ENCODE measurements at regions not wholly inside any gene's neighbourhood (a gene's known extent, or its start where the extent isn't known, plus 50 kb on each side); places are given as distances from the start of the nearest gene placed in this dataset.
"Not testable (repeated sequence)": the region's sequence is repeated elsewhere in the genome, so short reads cannot be mapped to it uniquely, and the experiment has no call there.

- Mint-ChIP-seq H3K27me3 (ENCODE audit: insufficient read depth, unreplicated experiment) (no peaks in the 10 kb centered on the region), H3K4me3 (ENCODE audit: unreplicated experiment) (no peak overlapping the region), H3K36me3 (ENCODE audit: insufficient read depth, unreplicated experiment) (no peaks in the 10 kb centered on the region), H3K9me3 (ENCODE audit: unreplicated experiment) (peaks cover 13% of the 10 kb centered on the region), H3K27ac (ENCODE audit: low read depth, unreplicated experiment) (no peak overlapping the region), H3K4me1 (ENCODE audit: insufficient read depth, unreplicated experiment) (no peaks in the 10 kb centered on the region)
- ChIA-PET CTCF (no interaction called here), POLR2A (no interaction called here)
- intact Hi-C loops (cut with micrococcal nuclease): no loop called here
- BruUV-seq (replicated peaks): no TSS peak
- TF ChIP-seq, protein P1, sequence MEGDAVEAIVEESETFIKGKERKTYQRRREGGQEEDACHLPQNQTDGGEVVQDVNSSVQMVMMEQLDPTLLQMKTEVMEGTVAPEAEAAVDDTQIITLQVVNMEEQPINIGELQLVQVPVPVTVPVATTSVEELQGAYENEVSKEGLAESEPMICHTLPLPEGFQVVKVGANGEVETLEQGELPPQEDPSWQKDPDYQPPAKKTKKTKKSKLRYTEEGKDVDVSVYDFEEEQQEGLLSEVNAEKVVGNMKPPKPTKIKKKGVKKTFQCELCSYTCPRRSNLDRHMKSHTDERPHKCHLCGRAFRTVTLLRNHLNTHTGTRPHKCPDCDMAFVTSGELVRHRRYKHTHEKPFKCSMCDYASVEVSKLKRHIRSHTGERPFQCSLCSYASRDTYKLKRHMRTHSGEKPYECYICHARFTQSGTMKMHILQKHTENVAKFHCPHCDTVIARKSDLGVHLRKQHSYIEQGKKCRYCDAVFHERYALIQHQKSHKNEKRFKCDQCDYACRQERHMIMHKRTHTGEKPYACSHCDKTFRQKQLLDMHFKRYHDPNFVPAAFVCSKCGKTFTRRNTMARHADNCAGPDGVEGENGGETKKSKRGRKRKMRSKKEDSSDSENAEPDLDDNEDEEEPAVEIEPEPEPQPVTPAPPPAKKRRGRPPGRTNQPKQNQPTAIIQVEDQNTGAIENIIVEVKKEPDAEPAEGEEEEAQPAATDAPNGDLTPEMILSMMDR (IDR thresholded peaks at IDR 0.05; ENCODE audit: unreplicated experiment): no peak
- DNase-seq (ENCODE audit: unreplicated experiment): no peak
Observed at GRCh38 chrX:75893281-75893680, 108.2 kb upstream of the MAGEE2 start.

- H3K4me3 Mint-ChIP-seq (ENCODE audit: unreplicated experiment): no peak overlapping the region
- DNase-seq (ENCODE audit: unreplicated experiment): no peak
- CTCF ChIA-PET: interaction anchor here (0.6 kb wide), 1 partner anchor 1390 kb away, joined by 3 read pairs; no protein-coding TSS in a partner anchor
- no peaks in the 10 kb centered on the region for H3K36me3 Mint-ChIP-seq (ENCODE audit: insufficient read depth, unreplicated experiment)
- no peaks in the 10 kb centered on the region for H3K4me1 Mint-ChIP-seq (ENCODE audit: insufficient read depth, unreplicated experiment)
- TF ChIP-seq, protein P1 (IDR thresholded peaks at IDR 0.05; ENCODE audit: unreplicated experiment): no peak
- BruUV-seq (replicated peaks): no TSS peak
- peaks cover 13% of the 10 kb centered on the region for H3K27me3 Mint-ChIP-seq (ENCODE audit: insufficient read depth, unreplicated experiment)
- H3K27ac Mint-ChIP-seq (ENCODE audit: low read depth, unreplicated experiment): no peak overlapping the region
- H3K9me3 Mint-ChIP-seq (ENCODE audit: unreplicated experiment): no peaks in the 10 kb centered on the region
- POLR2A ChIA-PET: no interaction called here
- intact Hi-C loops (cut with micrococcal nuclease): no loop called here
Observed at GRCh38 chrX:75911716-75912115, 126.7 kb upstream of the MAGEE2 start.

GRCh38 chrX:75957107-75957610 is 172.1 kb upstream of the MAGEE2 start:
- ChIA-PET POLR2A (no interaction called here), CTCF (no interaction called here)
- intact Hi-C loops (cut with micrococcal nuclease): no loop called here
- H3K27me3 Mint-ChIP-seq (ENCODE audit: insufficient read depth, unreplicated experiment): no peaks in the 10 kb centered on the region
- no peak overlapping the region for H3K27ac Mint-ChIP-seq (ENCODE audit: low read depth, unreplicated experiment)
- H3K4me1 Mint-ChIP-seq (ENCODE audit: insufficient read depth, unreplicated experiment): no peaks in the 10 kb centered on the region
- DNase-seq (ENCODE audit: unreplicated experiment): no peak
- no peaks in the 10 kb centered on the region for H3K36me3 Mint-ChIP-seq (ENCODE audit: insufficient read depth, unreplicated experiment)
- H3K9me3 Mint-ChIP-seq (ENCODE audit: unreplicated experiment): peaks cover 25% of the 10 kb centered on the region
- TF ChIP-seq, protein P1 (IDR thresholded peaks at IDR 0.05; ENCODE audit: unreplicated experiment): no peak
- no TSS peak for BruUV-seq (replicated peaks)
- no peak overlapping the region for H3K4me3 Mint-ChIP-seq (ENCODE audit: unreplicated experiment)

DNA sequence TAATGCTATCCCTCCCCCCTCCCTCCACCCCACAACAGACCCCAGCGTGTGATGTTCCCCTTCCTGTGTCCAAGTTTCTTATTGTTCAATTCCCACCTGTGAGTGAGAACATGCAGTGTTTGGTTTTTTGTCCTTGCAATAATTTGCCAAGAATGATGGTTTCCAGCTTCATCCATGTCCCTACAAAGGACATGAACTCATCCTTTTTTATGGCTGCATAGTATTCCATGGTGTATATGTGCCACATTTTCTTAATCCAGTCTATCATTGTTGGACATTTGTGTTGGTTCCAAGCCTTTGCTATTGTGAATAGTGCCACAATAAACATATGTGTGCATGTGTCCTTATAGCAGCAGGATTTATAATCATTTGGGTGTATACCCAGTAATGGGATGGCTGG is 176.3 kb upstream of the MAGEE2 start:
- DNase-seq (ENCODE audit: unreplicated experiment); H3K9me3 Mint-ChIP-seq (ENCODE audit: unreplicated experiment); H3K4me1 Mint-ChIP-seq (ENCODE audit: insufficient read depth, unreplicated experiment); CTCF ChIA-PET; intact Hi-C loops (cut with micrococcal nuclease); H3K36me3 Mint-ChIP-seq (ENCODE audit: insufficient read depth, unreplicated experiment); H3K4me3 Mint-ChIP-seq (ENCODE audit: unreplicated experiment); H3K27ac Mint-ChIP-seq (ENCODE audit: low read depth, unreplicated experiment); POLR2A ChIA-PET; H3K27me3 Mint-ChIP-seq (ENCODE audit: insufficient read depth, unreplicated experiment); BruUV-seq (replicated peaks): not testable (repeated sequence)

DNA sequence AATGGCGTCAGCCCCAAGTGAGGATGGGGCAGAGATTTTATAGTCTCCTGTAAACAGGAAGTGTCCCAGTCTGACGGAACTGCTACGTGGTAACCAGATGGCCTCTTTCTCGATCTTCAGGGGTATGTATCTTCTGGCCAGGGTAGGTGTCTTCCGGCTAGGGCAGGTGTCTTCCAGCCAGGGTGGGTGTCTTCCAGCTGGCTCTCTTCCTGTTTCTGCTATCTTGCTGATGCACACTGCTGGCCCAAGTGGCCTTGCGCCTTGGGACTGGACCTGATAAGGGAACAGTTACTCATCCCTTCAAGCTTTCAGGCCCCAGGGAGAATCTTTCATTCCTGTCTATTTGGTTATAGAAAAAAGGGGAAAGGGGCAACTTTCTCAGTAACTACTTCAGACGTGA is 178.7 kb upstream of the MAGEE2 start:
- H3K27me3 Mint-ChIP-seq (ENCODE audit: insufficient read depth, unreplicated experiment): no peaks in the 10 kb centered on the region
- CTCF ChIA-PET: no interaction called here
- BruUV-seq (replicated peaks): no TSS peak
- peaks cover 8% of the 10 kb centered on the region for H3K9me3 Mint-ChIP-seq (ENCODE audit: unreplicated experiment)
- POLR2A ChIA-PET: no interaction called here
- no peaks in the 10 kb centered on the region for H3K36me3 Mint-ChIP-seq (ENCODE audit: insufficient read depth, unreplicated experiment)
- no peak overlapping the region for H3K27ac Mint-ChIP-seq (ENCODE audit: low read depth, unreplicated experiment)
- no peaks in the 10 kb centered on the region for H3K4me1 Mint-ChIP-seq (ENCODE audit: insufficient read depth, unreplicated experiment)
- TF ChIP-seq, protein P1 (IDR thresholded peaks at IDR 0.05; ENCODE audit: unreplicated experiment): no peak
- DNase-seq (ENCODE audit: unreplicated experiment): no peak
- intact Hi-C loops (cut with micrococcal nuclease): no loop called here
- H3K4me3 Mint-ChIP-seq (ENCODE audit: unreplicated experiment): no peak overlapping the region

Data from MCF 10A (cell line).